ENCODE measurements at regions not wholly inside any gene's neighbourhood (a gene's known extent, or its start where the extent isn't known, plus 50 kb on each side); places are given as distances from the start of the nearest gene placed in this dataset.

GRCh38 chrX:21056622-21057021 is 317.6 kb upstream of the CNKSR2 start:
- no peak for DNase-seq

GRCh38 chrX:21047034-21047455 is 327.2 kb upstream of the CNKSR2 start:
- no peak for DNase-seq

GRCh38 chrX:21014326-21014725 is 359.9 kb upstream of the CNKSR2 start:
- no peak for DNase-seq

GRCh38 chrX:21004835-21005234 is 369.4 kb upstream of the CNKSR2 start:
- DNase-seq = no peak

- DNase-seq = no peak
Observed at GRCh38 chrX:20995829-20996228, 378.4 kb upstream of the CNKSR2 start.

GRCh38 chrX:20989361-20989760 is 384.9 kb upstream of the CNKSR2 start:
- DNase-seq = no peak

- DNase-seq = no peak
Observed at GRCh38 chrX:20988804-20989203, 385.4 kb upstream of the CNKSR2 start.

- no peak for DNase-seq
Observed at GRCh38 chrX:20988118-20988517, 386.1 kb upstream of the CNKSR2 start.

GRCh38 chrX:20980426-20980825 is 393.8 kb upstream of the CNKSR2 start:
- no peak for DNase-seq

- DNase-seq = no peak
Observed at GRCh38 chrX:20974326-20974725, 399.9 kb upstream of the CNKSR2 start.

- DNase-seq = no peak
Observed at GRCh38 chrX:20973038-20973437, 401.2 kb upstream of the CNKSR2 start.

- no peak for DNase-seq
Observed at GRCh38 chrX:20971250-20971649, 403.0 kb upstream of the CNKSR2 start.

- DNase-seq = no peak
Observed at GRCh38 chrX:20969565-20969964, 404.7 kb upstream of the CNKSR2 start.

GRCh38 chrX:20968996-20969395 is 405.2 kb upstream of the CNKSR2 start:
- no peak for DNase-seq

- no peak for DNase-seq
Observed at GRCh38 chrX:20967725-20968124, 406.5 kb upstream of the CNKSR2 start.

GRCh38 chrX:20965270-20966044 is 408.8 kb upstream of the CNKSR2 start:
- no peak for DNase-seq

GRCh38 chrX:20954014-20954413 is 420.2 kb upstream of the CNKSR2 start:
- no peak for DNase-seq

GRCh38 chrX:20952180-20952579 is 422.0 kb upstream of the CNKSR2 start:
- DNase-seq = no peak

GRCh38 chrX:20951016-20951810 is 423.0 kb upstream of the CNKSR2 start:
- DNase-seq = no peak

GRCh38 chrX:20947411-20947912 is 426.8 kb upstream of the CNKSR2 start:
- DNase-seq = no peak

GRCh38 chrX:20913760-20914159 is 460.5 kb upstream of the CNKSR2 start:
- DNase-seq = no peak

GRCh38 chrX:20906571-20906970 is 467.6 kb upstream of the CNKSR2 start:
- no peak for DNase-seq

- no peak for DNase-seq
Observed at GRCh38 chrX:20884565-20884964, 489.7 kb upstream of the CNKSR2 start.

GRCh38 chrX:20863649-20864048 is 510.6 kb upstream of the CNKSR2 start:
- DNase-seq = no peak

Data from cerebellar nuclear complex (tissue), 1 donor.